GM18498 (cell line): ENCODE measurements at regions not wholly inside any gene's neighbourhood (a gene's known extent, or its start where the extent isn't known, plus 50 kb on each side); places are given as distances from the start of the nearest gene placed in this dataset.
"Not testable (repeated sequence)": the region's sequence is repeated elsewhere in the genome, so short reads cannot be mapped to it uniquely, and the experiment has no call there.

Source experiments
- ATAC-seq: cut with Tn5 transposase; IDR thresholded peaks from one replicate; pipeline ENCODE4 v1.9.1; 2021; ENCODE audit warnings: mild to moderate bottlenecking, moderate library complexity; ENCODE audit not compliant: unreplicated experiment

- not testable (repeated sequence) for ATAC-seq
Observed at GRCh38 chr6:28831683-28832082, 92.1 kb downstream of the TRIM27 start.

DNA sequence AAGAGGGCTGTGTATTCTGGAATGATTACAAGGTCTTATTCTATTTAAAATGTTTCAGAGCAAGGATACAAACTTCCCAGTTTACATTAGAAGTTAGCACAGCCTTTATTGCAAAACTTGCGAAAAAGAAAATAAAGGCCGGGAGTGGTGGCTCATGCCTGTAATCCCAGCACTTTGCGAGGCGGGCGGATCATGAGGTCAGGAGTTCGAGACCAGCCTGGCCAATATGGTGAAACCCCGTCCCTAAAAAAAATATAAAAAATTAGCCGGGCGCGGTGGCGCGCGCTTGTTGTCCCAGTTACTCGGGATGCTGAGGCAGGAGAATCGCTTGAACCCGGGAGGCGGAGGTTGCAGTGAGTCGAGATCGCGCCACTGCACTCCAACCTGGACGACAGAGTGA lies 87.1 kb downstream of the TRIM27 start:
- not testable (repeated sequence) for ATAC-seq

GRCh38 chr6:28838289-28838633 lies 85.5 kb downstream of the TRIM27 start:
- peak; percentile 71 for ATAC-seq

GRCh38 chr6:28838634-28839442 lies 84.9 kb downstream of the TRIM27 start:
- ATAC-seq = peak; percentile 73

- ATAC-seq = no peak
Observed at GRCh38 chr6:28839443-28840120, 84.2 kb downstream of the TRIM27 start.

DNA sequence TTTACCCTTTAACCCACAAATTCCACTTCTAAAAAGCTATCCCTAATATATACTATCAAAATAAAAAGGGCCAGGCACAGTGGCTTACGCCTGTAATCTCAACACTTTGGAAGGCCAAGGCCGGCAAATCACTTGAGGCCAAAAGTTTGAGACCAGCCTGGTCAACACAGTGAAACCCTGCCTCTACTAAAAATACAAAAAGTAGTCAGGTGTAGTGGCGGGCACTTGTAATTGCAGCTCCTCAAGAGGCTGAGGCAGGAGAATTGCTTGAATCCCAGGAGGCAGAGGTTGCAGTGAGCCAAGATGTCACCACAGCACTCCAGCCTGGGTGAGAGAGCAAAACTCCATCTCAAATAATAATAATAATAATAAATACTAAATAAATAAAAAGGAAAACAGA lies 82.5 kb downstream of the TRIM27 start:
- no peak for ATAC-seq

GRCh38 chr6:28848756-28849155 lies 75.0 kb downstream of the TRIM27 start:
- not testable (repeated sequence) for ATAC-seq
